Esophagus muscularis mucosa (tissue), 4 donors: ENCODE measurements at regions not wholly inside any gene's neighbourhood (a gene's known extent, or its start where the extent isn't known, plus 50 kb on each side); places are given as distances from the start of the nearest gene placed in this dataset.

Experiments
- DNase-seq: peaks from one replicate; pipeline ENCODE4 v3.0.0-alpha.2; 2017; ENCODE audit errors: extremely low spot score
- H3K27ac ChIP-seq, 4 donors: fragments of 200-600 bp; sonication (generic); replicated peaks in 1 of 4; 1 replicate in 3 of 4; 2 replicates in 1 of 4; pipeline ENCODE4 v1.5.1; 2016 to 2019; ENCODE audit warnings: mild to moderate bottlenecking in 1 of 4
- H3K27me3 ChIP-seq, 4 donors: fragments of 200-600 bp; sonication (generic); one replicate each; pipeline versions ENCODE4 v1.5.1 to v1.6.0; 2016 to 2019
- H3K36me3 ChIP-seq, 4 donors: fragments of 200-600 bp; sonication (generic); one replicate each; pipeline ENCODE4 v1.5.1; 2016 to 2019
- H3K4me1 ChIP-seq, 4 donors: fragments of 200-600 bp; sonication (generic); one replicate each; pipeline ENCODE4 v1.5.1; 2016 to 2019
- H3K4me3 ChIP-seq, 4 donors: fragments of 200-600 bp; sonication (generic); 1 replicate in 2 of 4; 2 replicates in 2 of 4; pipeline ENCODE4 v1.5.1; 2016 to 2019; ENCODE audit warnings: mild to moderate bottlenecking in 4 of 4, moderate library complexity in 1 of 4
- H3K9me3 ChIP-seq, 4 donors: fragments of 200-600 bp; sonication (generic); 1 replicate in 3 of 4; 2 replicates in 1 of 4; pipeline ENCODE4 v1.5.1; 2016 to 2019
- CTCF ChIP-seq, 3 experiments: fragments of 200-600 bp in 2 of 3; fragments of 450-650 bp in 1 of 3; sonication (generic) in 2 of 3; IDR thresholded peaks; one replicate each; pipeline ENCODE4 v1.5.1; 2017 to 2019; ENCODE audit warnings: antibody characterized with exemption in 3 of 3, mild to moderate bottlenecking in 2 of 3, moderate library complexity in 1 of 3
- EP300 ChIP-seq: sonication (generic); formaldehyde crosslinking; IDR thresholded peaks from one replicate; pipeline ENCODE4 v1.6.1; 2017; ENCODE audit warnings: antibody characterized with exemption
- POLR2A ChIP-seq: fragments of 450-650 bp; IDR thresholded peaks from one replicate; pipeline ENCODE4 v1.6.1; 2017; ENCODE audit warnings: antibody characterized with exemption, moderate library complexity, mild to moderate bottlenecking, low read depth
- POLR2AphosphoS5 ChIP-seq, 2 donors: sonication (generic); formaldehyde crosslinking; IDR thresholded peaks; one replicate each; pipeline ENCODE4 v1.6.1; 2017; ENCODE audit warnings: antibody characterized with exemption in 2 of 2
- WGBS: methylation state at CpG from one replicate; pipeline ENCODE4 v1.1.5; 2018; 5-methylcytosine and 5-hydroxymethylcytosine counted together
- intact Hi-C: fragments of 100-400 bp; cut with DNase I; formaldehyde crosslinking; loops from one replicate; pipeline ENCODE4 v1.15.1; 2023

- intact Hi-C loops: no loop called here
Measured at GRCh38 chr14:53630336-53630735, 326.3 kb downstream of the BMP4 start.

GRCh38 chr14:53628732-53629430 lies 327.7 kb downstream of the BMP4 start:
- 40% methylated on average over 6 of the region's 6 CpGs for WGBS

More at GRCh38 chr14:53630336-53630735, 326.3 kb downstream of the BMP4 start:
- H3K27ac ChIP-seq: no peak overlapping the region
- H3K36me3 ChIP-seq: no peaks in the 10 kb centered on the region
- WGBS: 18% methylated on average over 5 of the region's 5 CpGs
- peaks cover 0 to 14% (median 4%) of the 10 kb centered on the region in 4 donors for H3K4me1 ChIP-seq
- no peak for DNase-seq
- H3K27me3 ChIP-seq: no peaks in the 10 kb centered on the region
- H3K4me3 ChIP-seq: no peak overlapping the region
- H3K9me3 ChIP-seq: no peaks in the 10 kb centered on the region
- no peak for TF ChIP-seq CTCF (IDR thresholded peaks at IDR 0.05)
- no peak for TF ChIP-seq EP300
- TF ChIP-seq POLR2A: no peak
- no peak for TF ChIP-seq POLR2AphosphoS5 (IDR thresholded peaks at IDR 0.05)

GRCh38 chr14:53628261-53628660 lies 328.4 kb downstream of the BMP4 start:
- no peaks in the 10 kb centered on the region for H3K36me3 ChIP-seq
- no peak for DNase-seq
- H3K27ac ChIP-seq: no peak overlapping the region
- intact Hi-C loops: no loop called here
- H3K9me3 ChIP-seq: no peaks in the 10 kb centered on the region
- no peak overlapping the region for H3K4me3 ChIP-seq
- H3K4me1 ChIP-seq: peaks cover 0 to 14% (median 4%) of the 10 kb centered on the region in 4 donors
- TF ChIP-seq EP300 (no peak), POLR2A (no peak), POLR2AphosphoS5 (IDR thresholded peaks at IDR 0.05) (no peak), CTCF (IDR thresholded peaks at IDR 0.05) (no peak)
- H3K27me3 ChIP-seq: no peaks in the 10 kb centered on the region
- 70% methylated on average over 1 of the region's 1 CpG for WGBS

More at GRCh38 chr14:53628732-53629430, 327.7 kb downstream of the BMP4 start:
- Histone ChIP-seq H3K4me1 (peaks cover 0 to 14% (median 4%) of the 10 kb centered on the region in 4 donors), H3K27ac (no peak overlapping the region), H3K36me3 (no peaks in the 10 kb centered on the region), H3K27me3 (no peaks in the 10 kb centered on the region), H3K9me3 (no peaks in the 10 kb centered on the region), H3K4me3 (no peak overlapping the region)
- DNase-seq: no peak
- intact Hi-C loops: no loop called here
- TF ChIP-seq POLR2A: no peak
- no peak for TF ChIP-seq POLR2AphosphoS5 (IDR thresholded peaks at IDR 0.05)
- TF ChIP-seq CTCF (IDR thresholded peaks at IDR 0.05): no peak
- no peak for TF ChIP-seq EP300

DNA sequence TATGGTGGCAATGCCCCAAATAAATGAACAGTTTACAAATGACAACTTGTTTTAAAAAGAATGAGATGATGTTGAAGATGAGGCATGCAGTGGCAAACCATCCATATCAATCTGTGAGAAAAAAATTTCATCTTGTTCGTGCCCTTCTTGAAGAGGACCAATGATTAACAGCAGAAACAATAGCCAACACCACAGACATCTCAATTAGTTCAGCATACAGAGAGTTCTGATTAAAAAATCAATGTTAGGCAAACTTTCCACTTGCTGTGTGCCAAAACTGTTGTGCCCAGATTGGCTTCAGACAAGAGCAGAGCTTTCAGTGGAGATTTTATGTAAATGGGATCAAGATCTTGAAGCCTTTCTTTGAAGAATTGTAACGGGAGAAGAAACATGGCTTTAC lies 329.9 kb downstream of the BMP4 start:
- Histone ChIP-seq H3K4me1 (peaks cover 0 to 14% (median 4%) of the 10 kb centered on the region in 4 donors), H3K27ac (no peak overlapping the region), H3K36me3 (no peaks in the 10 kb centered on the region), H3K27me3 (no peaks in the 10 kb centered on the region), H3K4me3 (no peak overlapping the region), H3K9me3 (no peaks in the 10 kb centered on the region)
- TF ChIP-seq CTCF (IDR thresholded peaks at IDR 0.05) (no peak), POLR2AphosphoS5 (IDR thresholded peaks at IDR 0.05) (no peak), EP300 (no peak), POLR2A (no peak)
- DNase-seq: no peak
- intact Hi-C loops: no loop called here
- WGBS: 92% methylated on average over 2 of the region's 2 CpGs
